ENCODE measurements at regions not wholly inside any gene's neighbourhood (a gene's known extent, or its start where the extent isn't known, plus 50 kb on each side); places are given as distances from the start of the nearest gene placed in this dataset.

DNA sequence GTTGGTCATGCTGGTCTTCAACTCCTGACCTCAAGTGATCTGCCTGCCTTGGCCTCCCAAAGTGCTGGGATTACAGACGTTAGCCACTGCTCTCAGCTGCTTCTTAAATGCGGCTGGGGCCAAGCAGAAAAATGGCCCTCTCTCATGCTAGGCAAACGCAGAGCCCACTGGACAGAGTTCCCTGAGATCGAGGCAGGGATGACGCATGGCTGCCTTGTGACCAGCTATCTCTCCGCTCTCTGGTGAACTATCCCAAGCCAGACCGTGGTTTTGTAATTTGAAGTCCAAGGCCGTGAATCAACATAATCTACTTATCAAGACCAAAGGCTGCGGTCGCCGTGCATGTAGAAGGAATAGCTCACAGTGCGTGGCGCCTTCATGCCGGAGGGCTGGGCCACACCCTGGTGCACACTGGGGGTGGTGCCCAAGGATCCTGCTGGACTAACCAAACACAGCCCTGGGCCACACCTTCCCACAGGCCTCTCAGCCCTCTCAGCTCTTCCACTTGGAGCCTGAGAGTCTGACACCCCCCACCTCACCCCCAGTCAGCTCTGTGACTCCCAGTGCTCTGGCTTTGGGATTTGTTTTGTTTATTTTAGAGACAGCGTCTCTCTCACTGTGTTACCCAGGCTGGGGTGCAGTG lies 88.1 kb upstream of the CUX1 start:
- TF ChIP-seq, protein P1, sequence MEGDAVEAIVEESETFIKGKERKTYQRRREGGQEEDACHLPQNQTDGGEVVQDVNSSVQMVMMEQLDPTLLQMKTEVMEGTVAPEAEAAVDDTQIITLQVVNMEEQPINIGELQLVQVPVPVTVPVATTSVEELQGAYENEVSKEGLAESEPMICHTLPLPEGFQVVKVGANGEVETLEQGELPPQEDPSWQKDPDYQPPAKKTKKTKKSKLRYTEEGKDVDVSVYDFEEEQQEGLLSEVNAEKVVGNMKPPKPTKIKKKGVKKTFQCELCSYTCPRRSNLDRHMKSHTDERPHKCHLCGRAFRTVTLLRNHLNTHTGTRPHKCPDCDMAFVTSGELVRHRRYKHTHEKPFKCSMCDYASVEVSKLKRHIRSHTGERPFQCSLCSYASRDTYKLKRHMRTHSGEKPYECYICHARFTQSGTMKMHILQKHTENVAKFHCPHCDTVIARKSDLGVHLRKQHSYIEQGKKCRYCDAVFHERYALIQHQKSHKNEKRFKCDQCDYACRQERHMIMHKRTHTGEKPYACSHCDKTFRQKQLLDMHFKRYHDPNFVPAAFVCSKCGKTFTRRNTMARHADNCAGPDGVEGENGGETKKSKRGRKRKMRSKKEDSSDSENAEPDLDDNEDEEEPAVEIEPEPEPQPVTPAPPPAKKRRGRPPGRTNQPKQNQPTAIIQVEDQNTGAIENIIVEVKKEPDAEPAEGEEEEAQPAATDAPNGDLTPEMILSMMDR (IDR thresholded peaks at IDR 0.05; ENCODE audit: borderline replicate concordance, extremely low read depth, low read length, poor library complexity, severe bottlenecking): no peak
- TF ChIP-seq EZH2 (IDR thresholded peaks at IDR 0.05; ENCODE audit: borderline replicate concordance, low read depth, low read length, severe bottlenecking): no peak

All from DND-41 (cell line).